GM12874 (cell line): ENCODE measurements at regions not wholly inside any gene's neighbourhood (a gene's known extent, or its start where the extent isn't known, plus 50 kb on each side); places are given as distances from the start of the nearest gene placed in this dataset.

Source experiments
- TF ChIP-seq, protein P1 (sequence below): IDR thresholded peaks from 2 replicates; pipeline ENCODE4 v1.5.1; 2011; ENCODE audit warnings: low read depth, mild to moderate bottlenecking, control low read depth, low read length, moderate library complexity; ENCODE audit not compliant: insufficient read depth

- TF ChIP-seq, protein P1, sequence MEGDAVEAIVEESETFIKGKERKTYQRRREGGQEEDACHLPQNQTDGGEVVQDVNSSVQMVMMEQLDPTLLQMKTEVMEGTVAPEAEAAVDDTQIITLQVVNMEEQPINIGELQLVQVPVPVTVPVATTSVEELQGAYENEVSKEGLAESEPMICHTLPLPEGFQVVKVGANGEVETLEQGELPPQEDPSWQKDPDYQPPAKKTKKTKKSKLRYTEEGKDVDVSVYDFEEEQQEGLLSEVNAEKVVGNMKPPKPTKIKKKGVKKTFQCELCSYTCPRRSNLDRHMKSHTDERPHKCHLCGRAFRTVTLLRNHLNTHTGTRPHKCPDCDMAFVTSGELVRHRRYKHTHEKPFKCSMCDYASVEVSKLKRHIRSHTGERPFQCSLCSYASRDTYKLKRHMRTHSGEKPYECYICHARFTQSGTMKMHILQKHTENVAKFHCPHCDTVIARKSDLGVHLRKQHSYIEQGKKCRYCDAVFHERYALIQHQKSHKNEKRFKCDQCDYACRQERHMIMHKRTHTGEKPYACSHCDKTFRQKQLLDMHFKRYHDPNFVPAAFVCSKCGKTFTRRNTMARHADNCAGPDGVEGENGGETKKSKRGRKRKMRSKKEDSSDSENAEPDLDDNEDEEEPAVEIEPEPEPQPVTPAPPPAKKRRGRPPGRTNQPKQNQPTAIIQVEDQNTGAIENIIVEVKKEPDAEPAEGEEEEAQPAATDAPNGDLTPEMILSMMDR = no peak
Observed at GRCh38 chr7:115379321-115379720, 457.4 kb downstream of the MDFIC start.

- TF ChIP-seq, protein P1 = no peak
Observed at GRCh38 chr7:115368998-115369397, 447.1 kb downstream of the MDFIC start.

- TF ChIP-seq, protein P1 = no peak
Observed at GRCh38 chr7:115363916-115364315, 442.0 kb downstream of the MDFIC start.

- TF ChIP-seq, protein P1 = no peak
Observed at GRCh38 chr7:115359955-115360354, 438.1 kb downstream of the MDFIC start.

GRCh38 chr7:115359119-115359518 lies 437.2 kb downstream of the MDFIC start:
- TF ChIP-seq, protein P1 = no peak

- TF ChIP-seq, protein P1 = no peak
Observed at GRCh38 chr7:115357703-115357999, 435.8 kb downstream of the MDFIC start.

- TF ChIP-seq, protein P1 = no peak
Observed at GRCh38 chr7:115356999-115357702, 435.3 kb downstream of the MDFIC start.
